Tibial nerve (tissue), 4 donors: ENCODE measurements at regions not wholly inside any gene's neighbourhood (a gene's known extent, or its start where the extent isn't known, plus 50 kb on each side); places are given as distances from the start of the nearest gene placed in this dataset.

Source experiments
- EP300 ChIP-seq, 2 donors: sonication (generic); formaldehyde crosslinking; IDR thresholded peaks; one replicate each; pipeline ENCODE4 v1.6.1; 2017; ENCODE audit warnings: antibody characterized with exemption in 2 of 2, mild to moderate bottlenecking in 1 of 2
- POLR2A ChIP-seq, 2 donors: fragments of 450-650 bp; IDR thresholded peaks; one replicate each; pipeline ENCODE4 v1.6.1; 2017; ENCODE audit warnings: antibody characterized with exemption in 2 of 2, mild to moderate bottlenecking in 2 of 2, moderate library complexity in 2 of 2
- TF ChIP-seq, protein P1 (sequence below), 5 experiments: fragments of 200-600 bp in 3 of 5; fragments of 450-650 bp in 2 of 5; sonication (generic) in 3 of 5; IDR thresholded peaks; one replicate each; pipeline ENCODE4 v1.5.1; 2016 to 2019; ENCODE audit warnings: antibody characterized with exemption in 5 of 5, mild to moderate bottlenecking in 3 of 5, moderate library complexity in 2 of 5

DNA sequence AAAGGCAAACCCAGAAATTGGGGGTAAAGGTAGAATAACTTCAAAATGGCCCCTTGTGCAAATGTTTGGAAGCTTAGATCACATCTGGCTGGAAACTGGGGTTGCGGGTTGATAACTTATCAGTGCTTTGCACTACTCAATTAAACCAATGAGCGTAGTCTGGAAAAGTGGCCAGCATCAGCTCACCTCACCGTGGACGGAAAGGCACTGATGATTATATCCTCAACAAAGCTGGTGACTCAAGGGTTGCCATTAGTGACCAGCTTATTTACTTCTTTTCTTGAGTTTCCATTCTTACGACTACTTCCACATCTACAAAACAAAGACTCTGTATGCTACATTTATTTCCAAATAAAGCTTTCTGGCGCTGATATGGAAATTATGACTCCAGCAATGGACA, 198.5 kb upstream of the HEY2 start:
- TF ChIP-seq, protein P1, sequence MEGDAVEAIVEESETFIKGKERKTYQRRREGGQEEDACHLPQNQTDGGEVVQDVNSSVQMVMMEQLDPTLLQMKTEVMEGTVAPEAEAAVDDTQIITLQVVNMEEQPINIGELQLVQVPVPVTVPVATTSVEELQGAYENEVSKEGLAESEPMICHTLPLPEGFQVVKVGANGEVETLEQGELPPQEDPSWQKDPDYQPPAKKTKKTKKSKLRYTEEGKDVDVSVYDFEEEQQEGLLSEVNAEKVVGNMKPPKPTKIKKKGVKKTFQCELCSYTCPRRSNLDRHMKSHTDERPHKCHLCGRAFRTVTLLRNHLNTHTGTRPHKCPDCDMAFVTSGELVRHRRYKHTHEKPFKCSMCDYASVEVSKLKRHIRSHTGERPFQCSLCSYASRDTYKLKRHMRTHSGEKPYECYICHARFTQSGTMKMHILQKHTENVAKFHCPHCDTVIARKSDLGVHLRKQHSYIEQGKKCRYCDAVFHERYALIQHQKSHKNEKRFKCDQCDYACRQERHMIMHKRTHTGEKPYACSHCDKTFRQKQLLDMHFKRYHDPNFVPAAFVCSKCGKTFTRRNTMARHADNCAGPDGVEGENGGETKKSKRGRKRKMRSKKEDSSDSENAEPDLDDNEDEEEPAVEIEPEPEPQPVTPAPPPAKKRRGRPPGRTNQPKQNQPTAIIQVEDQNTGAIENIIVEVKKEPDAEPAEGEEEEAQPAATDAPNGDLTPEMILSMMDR (IDR thresholded peaks at IDR 0.05): no peak
- TF ChIP-seq POLR2A (IDR thresholded peaks at IDR 0.05) (no peak), EP300 (IDR thresholded peaks at IDR 0.05) (no peak)
